ENCODE measurements at regions not wholly inside any gene's neighbourhood (a gene's known extent, or its start where the extent isn't known, plus 50 kb on each side); places are given as distances from the start of the nearest gene placed in this dataset.

DNA sequence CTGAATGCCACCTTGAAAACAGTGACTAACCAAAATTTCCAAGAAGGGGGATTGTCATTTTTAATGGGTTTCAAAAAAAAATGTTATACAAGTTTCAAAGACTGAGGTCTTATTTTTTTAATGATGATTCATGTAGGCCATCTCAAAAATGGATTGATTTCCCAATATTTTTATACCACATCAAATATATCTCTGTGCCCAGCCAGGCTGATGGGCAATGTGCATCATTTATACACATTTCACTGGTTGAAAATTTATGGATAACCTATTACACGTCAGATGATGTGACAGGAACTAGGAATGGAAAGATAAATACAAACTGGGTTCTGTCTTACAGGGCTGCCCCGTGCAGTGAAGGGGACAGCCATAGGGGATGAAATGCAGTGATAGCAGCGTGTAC is 112.7 kb upstream of the TMPO start:
- TF ChIP-seq, protein P1, sequence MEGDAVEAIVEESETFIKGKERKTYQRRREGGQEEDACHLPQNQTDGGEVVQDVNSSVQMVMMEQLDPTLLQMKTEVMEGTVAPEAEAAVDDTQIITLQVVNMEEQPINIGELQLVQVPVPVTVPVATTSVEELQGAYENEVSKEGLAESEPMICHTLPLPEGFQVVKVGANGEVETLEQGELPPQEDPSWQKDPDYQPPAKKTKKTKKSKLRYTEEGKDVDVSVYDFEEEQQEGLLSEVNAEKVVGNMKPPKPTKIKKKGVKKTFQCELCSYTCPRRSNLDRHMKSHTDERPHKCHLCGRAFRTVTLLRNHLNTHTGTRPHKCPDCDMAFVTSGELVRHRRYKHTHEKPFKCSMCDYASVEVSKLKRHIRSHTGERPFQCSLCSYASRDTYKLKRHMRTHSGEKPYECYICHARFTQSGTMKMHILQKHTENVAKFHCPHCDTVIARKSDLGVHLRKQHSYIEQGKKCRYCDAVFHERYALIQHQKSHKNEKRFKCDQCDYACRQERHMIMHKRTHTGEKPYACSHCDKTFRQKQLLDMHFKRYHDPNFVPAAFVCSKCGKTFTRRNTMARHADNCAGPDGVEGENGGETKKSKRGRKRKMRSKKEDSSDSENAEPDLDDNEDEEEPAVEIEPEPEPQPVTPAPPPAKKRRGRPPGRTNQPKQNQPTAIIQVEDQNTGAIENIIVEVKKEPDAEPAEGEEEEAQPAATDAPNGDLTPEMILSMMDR (IDR thresholded peaks at IDR 0.05) = no peak
- DNase-seq = no peak
- Mint-ChIP-seq H3K36me3 (ENCODE audit: low read depth) (no peaks in the 10 kb centered on the region), H3K4me1 (ENCODE audit: low read depth) (peaks cover 28% of the 10 kb centered on the region), H3K4me3 (no peak overlapping the region), H3K27ac (no peak overlapping the region), H3K9me3 (no peaks in the 10 kb centered on the region), H3K27me3 (ENCODE audit: insufficient read depth) (peaks cover 3% of the 10 kb centered on the region)

DNA sequence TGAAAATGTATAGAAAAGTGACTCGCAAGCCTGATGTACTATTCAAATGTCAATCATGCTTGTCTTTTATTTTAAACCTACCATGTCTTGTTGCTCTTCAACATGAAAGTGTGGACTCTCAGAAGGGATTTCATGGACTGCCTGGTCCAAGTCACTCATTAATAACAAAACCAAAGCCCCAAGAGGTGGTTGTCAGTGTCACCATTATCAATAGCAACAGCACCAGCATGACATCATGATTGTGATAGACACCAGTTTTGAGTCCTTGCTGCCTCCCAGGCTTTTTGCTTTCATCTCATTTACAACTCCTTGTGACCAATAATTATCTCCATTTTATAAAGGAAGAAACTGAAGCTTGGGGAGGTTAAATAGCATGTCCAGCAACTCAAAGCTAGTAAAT is 112.0 kb upstream of the TMPO start:
- Mint-ChIP-seq H3K27me3 (ENCODE audit: insufficient read depth) (peaks cover 3% of the 10 kb centered on the region), H3K36me3 (ENCODE audit: low read depth) (no peaks in the 10 kb centered on the region), H3K27ac (no peak overlapping the region), H3K9me3 (no peaks in the 10 kb centered on the region), H3K4me1 (ENCODE audit: low read depth) (peaks cover 27% of the 10 kb centered on the region), H3K4me3 (no peak overlapping the region)
- no peak for DNase-seq
- TF ChIP-seq, protein P1 (IDR thresholded peaks at IDR 0.05) = no peak

DNA sequence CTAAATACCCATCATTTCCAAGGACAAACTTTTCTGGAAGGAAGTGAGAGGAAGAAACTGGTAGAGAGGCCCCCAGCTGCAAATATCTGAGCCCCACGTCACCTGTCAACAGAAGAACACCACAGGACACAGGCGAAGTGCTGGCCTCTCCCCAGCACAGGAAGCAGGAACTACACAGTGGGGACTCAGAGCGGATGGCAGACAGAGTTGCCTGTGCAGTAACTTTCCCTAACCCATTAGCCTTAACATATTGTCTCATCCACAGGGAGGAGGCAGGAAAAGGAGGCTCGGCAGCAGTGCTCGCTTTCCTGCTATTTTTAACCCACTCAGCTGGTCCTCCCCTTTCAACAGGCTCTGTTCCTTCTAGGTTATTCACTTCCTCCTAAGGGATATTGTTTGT is 111.5 kb upstream of the TMPO start:
- TF ChIP-seq, protein P1 (IDR thresholded peaks at IDR 0.05) = no peak
- no peak overlapping the region for H3K4me3 Mint-ChIP-seq
- H3K27me3 Mint-ChIP-seq (ENCODE audit: insufficient read depth) = peaks cover 5% of the 10 kb centered on the region
- DNase-seq = no peak
- H3K36me3 Mint-ChIP-seq (ENCODE audit: low read depth) = no peaks in the 10 kb centered on the region
- H3K9me3 Mint-ChIP-seq = no peaks in the 10 kb centered on the region
- no peak overlapping the region for H3K27ac Mint-ChIP-seq
- peaks cover 29% of the 10 kb centered on the region for H3K4me1 Mint-ChIP-seq (ENCODE audit: low read depth)

DNA sequence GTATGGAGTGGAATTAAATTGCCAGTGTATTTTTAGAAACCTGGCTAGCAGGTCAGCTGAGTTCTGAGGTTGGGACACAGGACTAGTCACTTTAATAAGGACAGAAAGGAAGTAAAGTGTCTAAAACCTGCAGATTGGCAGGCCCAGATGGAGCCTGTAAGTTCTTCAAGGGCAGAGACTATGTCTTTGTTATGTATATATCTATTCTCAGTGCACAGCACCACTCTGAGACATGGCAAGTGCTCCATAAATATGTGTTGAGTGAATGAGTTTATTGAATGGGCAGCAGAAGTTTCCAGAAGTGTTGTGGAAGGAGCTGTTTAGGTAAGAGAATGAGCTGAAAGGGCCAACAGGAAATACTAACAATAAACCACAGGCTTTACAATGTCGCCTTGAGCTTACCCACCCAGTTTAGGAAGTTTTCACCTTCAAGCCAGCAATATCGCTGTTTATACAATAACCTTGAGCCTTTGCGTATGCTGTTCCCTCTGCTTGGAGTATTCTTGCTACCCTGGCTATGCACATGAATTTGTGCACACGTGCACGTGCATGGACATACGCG is 109.5 kb upstream of the TMPO start:
- H3K4me1 Mint-ChIP-seq (ENCODE audit: low read depth) = peaks cover 14% of the 10 kb centered on the region
- H3K4me3 Mint-ChIP-seq = no peak overlapping the region
- no peaks in the 10 kb centered on the region for H3K9me3 Mint-ChIP-seq
- H3K27ac Mint-ChIP-seq = no peak overlapping the region
- H3K27me3 Mint-ChIP-seq (ENCODE audit: insufficient read depth) = peaks cover 5% of the 10 kb centered on the region
- TF ChIP-seq, protein P1 (IDR thresholded peaks at IDR 0.05) = no peak
- H3K36me3 Mint-ChIP-seq (ENCODE audit: low read depth) = no peaks in the 10 kb centered on the region
- no peak for DNase-seq

DNA sequence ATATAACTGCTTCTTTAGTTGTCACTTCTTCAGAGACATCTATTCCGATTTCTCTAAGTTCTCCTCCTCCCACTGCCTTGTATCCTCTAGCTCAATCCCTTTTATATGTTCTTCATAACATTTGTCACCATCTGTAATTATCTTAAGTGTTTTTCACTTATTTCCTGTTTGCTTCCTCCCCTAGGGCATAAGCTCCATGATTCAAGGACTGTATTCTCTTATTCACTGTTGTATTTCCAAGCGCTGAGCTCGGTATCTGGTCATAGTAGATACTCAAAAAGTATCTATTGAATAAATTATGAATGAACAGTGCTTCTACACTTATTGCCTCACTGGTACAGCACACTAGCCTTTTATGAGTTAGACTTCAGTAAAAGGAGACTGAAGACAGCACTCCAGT is 109.0 kb upstream of the TMPO start:
- Mint-ChIP-seq H3K27me3 (ENCODE audit: insufficient read depth) (peaks cover 7% of the 10 kb centered on the region), H3K27ac (no peak overlapping the region), H3K36me3 (ENCODE audit: low read depth) (no peaks in the 10 kb centered on the region), H3K4me3 (no peak overlapping the region), H3K9me3 (no peaks in the 10 kb centered on the region), H3K4me1 (ENCODE audit: low read depth) (peaks cover 14% of the 10 kb centered on the region)
- TF ChIP-seq, protein P1 (IDR thresholded peaks at IDR 0.05) = no peak
- DNase-seq = no peak

DNA sequence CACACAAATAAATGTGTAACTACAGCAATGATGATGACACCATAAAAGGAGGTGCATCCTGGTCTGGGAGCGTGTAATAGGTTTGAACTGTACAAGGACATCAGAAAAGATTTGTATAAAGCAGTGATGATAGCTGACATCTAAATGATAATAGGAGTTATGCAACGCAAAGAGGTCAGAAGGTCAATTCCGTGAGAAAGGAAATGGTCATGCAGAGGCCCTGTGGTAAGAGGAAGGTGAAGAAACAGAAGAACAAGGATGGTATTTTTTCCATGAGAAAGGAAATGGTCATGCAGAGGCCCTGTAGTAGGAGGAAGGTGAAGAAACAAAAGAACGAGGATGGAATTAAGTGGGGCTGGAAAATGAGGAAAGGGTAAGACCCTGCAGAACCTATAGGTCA is 106.7 kb upstream of the TMPO start:
- Mint-ChIP-seq H3K27ac (no peak overlapping the region), H3K36me3 (ENCODE audit: low read depth) (no peaks in the 10 kb centered on the region), H3K27me3 (ENCODE audit: insufficient read depth) (peaks cover 7% of the 10 kb centered on the region), H3K9me3 (no peaks in the 10 kb centered on the region), H3K4me3 (no peak overlapping the region), H3K4me1 (ENCODE audit: low read depth) (peaks cover 6% of the 10 kb centered on the region; the same call in 1 of the 2 replicates)
- no peak for DNase-seq
- TF ChIP-seq, protein P1 (IDR thresholded peaks at IDR 0.05) = no peak
